H1 (cell line): ENCODE measurements at regions not wholly inside any gene's neighbourhood (a gene's known extent, or its start where the extent isn't known, plus 50 kb on each side); places are given as distances from the start of the nearest gene placed in this dataset.

Source experiments
- EP300 ChIP-seq, 2 experiments: IDR thresholded peaks; 1 replicate in 1 of 2; 2 replicates in 1 of 2; pipeline ENCODE4 v1.6.1; 2011 to 2012; ENCODE audit warnings: low read depth in 2 of 2, low read length in 2 of 2, mild to moderate bottlenecking in 2 of 2, borderline replicate concordance in 1 of 2, inconsistent platforms in 1 of 2, moderate library complexity in 1 of 2
- SIX5 ChIP-seq: IDR thresholded peaks from 2 replicates; pipeline ENCODE4 v1.6.1; 2011; ENCODE audit warnings: mild to moderate bottlenecking, low read depth, low read length

DNA sequence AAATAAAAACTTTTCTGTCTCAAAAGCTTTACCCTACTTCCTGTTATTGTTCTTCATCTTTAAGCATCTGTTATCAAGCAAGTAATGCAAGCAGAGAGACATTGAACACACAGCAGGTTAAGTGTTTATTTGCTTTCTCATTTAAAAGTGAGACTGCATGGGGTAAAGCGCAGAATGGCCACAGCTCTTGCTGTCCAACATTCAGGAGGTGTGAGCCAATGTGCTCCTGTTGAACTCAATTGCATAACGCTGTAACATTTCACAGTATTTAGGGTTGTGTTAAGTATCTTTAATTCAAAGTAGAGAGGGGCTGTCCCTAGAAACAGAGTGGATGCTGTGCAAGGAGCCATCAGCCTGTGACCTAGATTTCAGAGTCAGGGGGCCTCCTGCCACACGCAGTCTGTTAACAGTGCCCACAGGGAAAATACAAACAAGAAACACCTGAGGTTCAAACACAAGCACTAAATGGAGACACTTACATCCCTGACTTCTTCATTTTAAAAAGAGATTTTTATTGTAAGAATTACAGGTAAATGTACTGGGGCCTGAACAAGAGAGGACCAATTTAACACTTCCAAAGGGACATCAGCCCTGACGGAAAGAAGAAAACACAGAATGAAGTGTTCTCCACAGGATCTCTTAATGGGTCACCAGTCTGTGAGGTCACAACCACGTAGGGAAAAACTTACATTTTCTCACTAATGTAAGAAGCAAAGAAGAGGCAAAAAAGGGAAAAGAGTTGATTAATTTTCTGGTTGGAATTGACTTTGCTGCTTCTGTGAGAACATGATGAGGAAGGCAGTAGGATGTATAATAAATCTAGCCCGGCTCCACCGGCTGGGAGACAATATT lies 815.1 kb downstream of the VGLL3 start (continued):
- peak in 1 of 2 experiments; percentile 71; a peak in 1 of 3 replicates for TF ChIP-seq EP300 (IDR thresholded peaks at IDR 0.05; ENCODE audit: borderline replicate concordance in 1 of 2, low read depth in 2 of 2, low read length in 2 of 2)
- no peak for TF ChIP-seq SIX5
